ENCODE measurements at regions not wholly inside any gene's neighbourhood (a gene's known extent, or its start where the extent isn't known, plus 50 kb on each side); places are given as distances from the start of the nearest gene placed in this dataset.
A peak's percentile ranks its signal among the peaks of the same experiment; 100 is the strongest.
"Not testable (repeated sequence)": the region's sequence is repeated elsewhere in the genome, so short reads cannot be mapped to it uniquely, and the experiment has no call there.

DNA sequence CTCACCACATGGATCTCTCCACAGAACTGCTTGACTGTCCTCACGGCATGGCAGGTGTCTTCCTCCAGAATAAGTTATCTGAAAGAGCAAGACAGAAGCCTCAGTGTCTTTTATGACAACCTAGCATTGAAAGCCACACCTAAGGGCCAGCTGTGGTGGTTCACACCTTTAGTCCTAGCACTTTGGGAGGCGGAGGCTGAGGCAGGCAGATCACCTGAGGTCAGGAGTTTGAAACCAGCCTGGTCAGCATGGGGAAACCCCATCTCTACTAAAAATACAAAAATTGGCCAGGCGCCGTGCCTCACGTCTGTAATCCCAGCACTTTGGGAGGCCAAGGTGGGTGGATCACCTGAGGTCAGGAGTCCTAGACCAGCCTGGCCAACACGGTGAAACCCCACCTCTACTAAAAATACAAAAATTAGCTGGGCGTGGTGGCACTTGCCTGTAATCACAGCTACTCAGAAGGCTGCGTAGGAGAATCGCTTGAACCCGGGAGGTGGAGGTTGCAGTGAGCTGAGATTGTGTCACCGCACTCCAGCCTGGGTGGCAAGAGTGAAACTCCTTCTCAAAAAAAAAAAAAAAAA, 180.6 kb upstream of the HAAO start:
- FAIRE-seq; BruUV-seq (replicated peaks); H3K9me1 ChIP-seq (replicated peaks; ENCODE audit: control insufficient read depth, extremely low read depth, insufficient read depth, low read length); H3K4me1 ChIP-seq (ENCODE audit: control insufficient read depth, extremely low read depth, insufficient read depth, low read length); DNase-seq (ENCODE audit: low read depth, low spot score); H2AFZ ChIP-seq (ENCODE audit: low read depth, low read length); intact Hi-C loops (cut with micrococcal nuclease); H3K4me2 ChIP-seq (ENCODE audit: insufficient read depth, low read length); H3K27ac ChIP-seq (ENCODE audit: insufficient read depth, low read depth, low read length); H3K27me3 ChIP-seq (ENCODE audit: control insufficient read depth in 2 of 2, insufficient read depth in 2 of 2, low read length in 2 of 2); H3K9me3 ChIP-seq (replicated peaks; ENCODE audit: control insufficient read depth, insufficient read depth, low read length); POLR2A ChIA-PET; H4K20me1 ChIP-seq (replicated peaks; ENCODE audit: control insufficient read depth, extremely low read depth, insufficient read depth, low read length); H3K36me3 ChIP-seq (ENCODE audit: control insufficient read depth in 2 of 2, extremely low read depth in 1 of 2, insufficient read depth in 2 of 2, low read length in 2 of 2); dilution Hi-C loops (cut with MboI; ENCODE audit: extremely low pct_ligation_motif_present, low sequenced_read_pairs); H3K4me3 ChIP-seq (replicated peaks in 1 of 3; ENCODE audit: insufficient read depth in 1 of 3, low read depth in 1 of 3, low read length in 3 of 3); H3K9ac ChIP-seq (replicated peaks; ENCODE audit: extremely low read depth, insufficient read depth, low read length); H3K79me2 ChIP-seq (ENCODE audit: control insufficient read depth, insufficient read depth, low read length): not testable (repeated sequence)
- CTCF ChIA-PET: interaction anchor here (0.7 to 8.9 kb wide), 8 partner anchors 25 to 568 kb away, joined by 3 to 240 read pairs (median 3); partner anchors contain the start of gene ZFP36L2

DNA sequence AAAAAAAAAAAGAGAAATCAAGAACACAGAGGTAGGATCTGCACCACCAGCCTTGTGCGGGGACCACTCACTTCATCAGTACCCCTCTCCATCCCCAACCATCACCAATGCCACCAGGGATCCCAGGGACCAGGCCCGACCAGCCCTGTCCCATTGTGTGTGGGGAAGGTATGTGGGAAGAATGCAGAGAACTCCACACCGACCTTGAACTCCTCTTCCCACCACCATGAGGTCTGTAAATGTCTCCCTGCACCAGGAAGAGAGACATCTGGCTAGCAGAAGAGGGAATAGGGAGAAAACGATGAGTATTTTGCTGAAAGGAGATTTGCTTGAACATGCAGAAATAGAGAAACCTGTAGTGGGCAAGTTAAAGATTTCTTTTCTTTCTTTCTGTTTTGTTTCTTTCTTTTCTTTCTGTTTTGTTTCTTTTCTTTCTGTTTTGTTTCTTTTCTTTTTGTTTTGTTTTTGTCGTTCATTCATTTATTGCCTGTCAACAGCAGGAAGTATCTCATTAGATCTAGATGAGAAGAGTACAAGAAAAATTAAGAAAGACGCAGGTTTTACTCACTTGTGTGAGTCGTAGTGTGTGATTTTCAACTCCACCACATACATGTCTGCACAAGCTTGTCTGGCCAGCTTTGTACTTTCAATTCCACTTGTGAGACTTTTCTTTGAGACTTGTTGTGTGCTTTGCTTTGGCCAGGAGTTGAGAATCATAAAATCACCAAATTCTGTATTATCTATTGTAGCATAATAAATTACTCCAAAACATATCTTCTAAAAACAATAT, 179.8 kb upstream of the HAAO start:
- Histone ChIP-seq H3K36me3 (ENCODE audit: control insufficient read depth in 2 of 2, extremely low read depth in 1 of 2, insufficient read depth in 2 of 2, low read length in 2 of 2) (no peaks in the 10 kb centered on the region), H3K27me3 (ENCODE audit: control insufficient read depth in 2 of 2, insufficient read depth in 2 of 2, low read length in 2 of 2) (no peaks in the 10 kb centered on the region), H4K20me1 (replicated peaks; ENCODE audit: control insufficient read depth, extremely low read depth, insufficient read depth, low read length) (no peaks in the 10 kb centered on the region), H3K4me2 (ENCODE audit: insufficient read depth, low read length) (no peak overlapping the region), H3K9ac (replicated peaks; ENCODE audit: extremely low read depth, insufficient read depth, low read length) (no peak overlapping the region), H3K4me3 (replicated peaks in 1 of 3; ENCODE audit: insufficient read depth in 1 of 3, low read depth in 1 of 3, low read length in 3 of 3) (no peak overlapping the region), H2AFZ (ENCODE audit: low read depth, low read length) (no peak overlapping the region), H3K79me2 (ENCODE audit: control insufficient read depth, insufficient read depth, low read length) (no peaks in the 10 kb centered on the region), H3K27ac (ENCODE audit: insufficient read depth, low read depth, low read length) (no peak overlapping the region), H3K9me1 (replicated peaks; ENCODE audit: control insufficient read depth, extremely low read depth, insufficient read depth, low read length) (no peaks in the 10 kb centered on the region), H3K4me1 (ENCODE audit: control insufficient read depth, extremely low read depth, insufficient read depth, low read length) (peaks cover 4% of the 10 kb centered on the region), H3K9me3 (replicated peaks; ENCODE audit: control insufficient read depth, insufficient read depth, low read length) (no peaks in the 10 kb centered on the region)
- BruUV-seq (replicated peaks): no TSS peak
- no peak for DNase-seq (ENCODE audit: low read depth, low spot score)
- FAIRE-seq: peak; percentile 38
- ChIA-PET CTCF (interaction anchor here (1.0 to 8.9 kb wide), 6 partner anchors 26 to 569 kb away, joined by 3 to 240 read pairs (median 3); partner anchors contain the start of gene ZFP36L2), POLR2A (interaction anchor here (0.6 kb wide), 1 partner anchor 145 kb away, joined by 8 read pairs; no protein-coding TSS in a partner anchor)
- dilution Hi-C loops (cut with MboI; ENCODE audit: extremely low pct_ligation_motif_present, low sequenced_read_pairs): no loop called here
- intact Hi-C loops (cut with micrococcal nuclease): no loop called here
- TF ChIP-seq POLR2AphosphoS5 (IDR thresholded peaks at IDR 0.05; ENCODE audit: insufficient read depth, low read depth, low read length) (no peak), EZH2 (IDR thresholded peaks at IDR 0.05; ENCODE audit: borderline replicate concordance, low read depth, low read length, severe bottlenecking) (no peak), GATA2 (IDR thresholded peaks at IDR 0.05; ENCODE audit: insufficient read depth, insufficient read length, low read depth, low read length) (no peak), FOS (IDR thresholded peaks at IDR 0.05; ENCODE audit: borderline replicate concordance, insufficient read depth, low read length) (no peak), JUN (IDR thresholded peaks at IDR 0.05; ENCODE audit: borderline replicate concordance, insufficient read depth, insufficient read length, low read depth) (no peak), POLR2A (IDR thresholded peaks at IDR 0.05; ENCODE audit: low read depth, low read length) (no peak), MYC (IDR thresholded peaks at IDR 0.05; ENCODE audit: low read depth, low read length) (no peak)
- TF ChIP-seq, protein P1, sequence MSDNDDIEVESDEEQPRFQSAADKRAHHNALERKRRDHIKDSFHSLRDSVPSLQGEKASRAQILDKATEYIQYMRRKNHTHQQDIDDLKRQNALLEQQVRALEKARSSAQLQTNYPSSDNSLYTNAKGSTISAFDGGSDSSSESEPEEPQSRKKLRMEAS (IDR thresholded peaks at IDR 0.05; ENCODE audit: insufficient read depth, insufficient read length): no peak
- TF ChIP-seq, protein P2, sequence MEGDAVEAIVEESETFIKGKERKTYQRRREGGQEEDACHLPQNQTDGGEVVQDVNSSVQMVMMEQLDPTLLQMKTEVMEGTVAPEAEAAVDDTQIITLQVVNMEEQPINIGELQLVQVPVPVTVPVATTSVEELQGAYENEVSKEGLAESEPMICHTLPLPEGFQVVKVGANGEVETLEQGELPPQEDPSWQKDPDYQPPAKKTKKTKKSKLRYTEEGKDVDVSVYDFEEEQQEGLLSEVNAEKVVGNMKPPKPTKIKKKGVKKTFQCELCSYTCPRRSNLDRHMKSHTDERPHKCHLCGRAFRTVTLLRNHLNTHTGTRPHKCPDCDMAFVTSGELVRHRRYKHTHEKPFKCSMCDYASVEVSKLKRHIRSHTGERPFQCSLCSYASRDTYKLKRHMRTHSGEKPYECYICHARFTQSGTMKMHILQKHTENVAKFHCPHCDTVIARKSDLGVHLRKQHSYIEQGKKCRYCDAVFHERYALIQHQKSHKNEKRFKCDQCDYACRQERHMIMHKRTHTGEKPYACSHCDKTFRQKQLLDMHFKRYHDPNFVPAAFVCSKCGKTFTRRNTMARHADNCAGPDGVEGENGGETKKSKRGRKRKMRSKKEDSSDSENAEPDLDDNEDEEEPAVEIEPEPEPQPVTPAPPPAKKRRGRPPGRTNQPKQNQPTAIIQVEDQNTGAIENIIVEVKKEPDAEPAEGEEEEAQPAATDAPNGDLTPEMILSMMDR (IDR thresholded peaks at IDR 0.05; ENCODE audit: extremely low read depth in 1 of 2, insufficient read depth in 1 of 2, low read depth in 1 of 2, low read length in 2 of 2): no peak

Measured in endothelial cell of umbilical vein (primary cell).